ENCODE measurements at regions not wholly inside any gene's neighbourhood (a gene's known extent, or its start where the extent isn't known, plus 50 kb on each side); places are given as distances from the start of the nearest gene placed in this dataset.

GRCh38 chr15:79656151-79657000 is 224.2 kb downstream of the MINAR1 start:
- Histone ChIP-seq H3K9me3 (ENCODE audit: insufficient read depth in 2 of 2, low read depth in 1 of 2, low read length in 1 of 2) (no peaks in the 10 kb centered on the region), H2BK12ac (ENCODE audit: low read depth, low read length) (no peak overlapping the region), H3K4me3 (ENCODE audit: extremely low read depth in 1 of 4, insufficient read depth in 2 of 4, low read depth in 3 of 4, low read length in 4 of 4) (no peak overlapping the region), H3K9ac (replicated peaks in 1 of 4; ENCODE audit: extremely low read depth in 1 of 4, low read depth in 3 of 4, low read length in 3 of 4) (no peak overlapping the region), H3K23me2 (ENCODE audit: low read depth, low read length) (no peaks in the 10 kb centered on the region), H4K20me1 (replicated peaks in 1 of 2; ENCODE audit: control insufficient read depth in 1 of 2, insufficient read depth in 2 of 2, low read length in 2 of 2) (no peaks in the 10 kb centered on the region), H3K18ac (ENCODE audit: extremely low read depth, low read length) (no peak overlapping the region), H3K79me1 (ENCODE audit: low read depth, low read length) (no peaks in the 10 kb centered on the region), H2AK5ac (ENCODE audit: low read depth, low read length) (no peak overlapping the region), H2AFZ (ENCODE audit: low read length) (no peak overlapping the region), H2BK20ac (ENCODE audit: low read length) (no peak overlapping the region), H3K79me2 (ENCODE audit: control insufficient read depth in 1 of 2, insufficient read depth in 2 of 2, low read length in 2 of 2) (no peaks in the 10 kb centered on the region), H4K8ac (ENCODE audit: extremely low read depth, insufficient read depth, low read length) (no peak overlapping the region), H4K91ac (replicated peaks; ENCODE audit: insufficient read length, low read length) (no peak overlapping the region), H3K4me2 (ENCODE audit: insufficient read depth in 1 of 2, low read depth in 2 of 2, low read length in 2 of 2) (no peak overlapping the region), H3K36me3 (ENCODE audit: control insufficient read depth in 2 of 4, insufficient read depth in 4 of 4, low read length in 3 of 4) (no peaks in the 10 kb centered on the region), H3K4me1 (replicated peaks in 1 of 4; ENCODE audit: control insufficient read depth in 3 of 4, insufficient read depth in 4 of 4, low read length in 3 of 4) (no peaks in the 10 kb centered on the region), H3K27me3 (replicated peaks in 1 of 4; ENCODE audit: control insufficient read depth in 3 of 4, extremely low read depth in 1 of 4, insufficient read depth in 3 of 4, low read length in 3 of 4) (no peaks in the 10 kb centered on the region), H2BK5ac (ENCODE audit: low read depth, low read length) (no peak overlapping the region), H3K4ac (replicated peaks; ENCODE audit: insufficient read length, low read depth, low read length) (no peak overlapping the region), H3K56ac (replicated peaks; ENCODE audit: insufficient read length, low read depth, low read length) (no peak overlapping the region), H4K5ac (ENCODE audit: insufficient read length, low read depth, low read length) (no peak overlapping the region), H2BK120ac (replicated peaks; ENCODE audit: low read depth, low read length) (no peak overlapping the region), H3K23ac (ENCODE audit: insufficient read length) (no peak overlapping the region), H2BK15ac (ENCODE audit: low read length) (no peak overlapping the region), H3K14ac (ENCODE audit: insufficient read length) (no peak overlapping the region), H3K27ac (ENCODE audit: low read depth, low read length) (no peak overlapping the region)
- DNase-seq (ENCODE audit: low read depth in 1 of 2, low spot score in 2 of 2) (no peak), FAIRE-seq (no peak)
- CTCF ChIA-PET (ENCODE audit: partially characterized antibody), result no interaction called here
- TF ChIP-seq ASH2L (IDR thresholded peaks at IDR 0.05; ENCODE audit: low read length) (no peak), MAFK (IDR thresholded peaks at IDR 0.05; ENCODE audit: low read depth, low read length) (no peak), SRF (IDR thresholded peaks at IDR 0.05; ENCODE audit: low read depth, low read length) (no peak), JUN (IDR thresholded peaks at IDR 0.05; ENCODE audit: low read depth, low read length) (no peak), CHD1 (IDR thresholded peaks at IDR 0.05; ENCODE audit: low read depth, low read length) (no peak), POLR2AphosphoS5 (IDR thresholded peaks at IDR 0.05; ENCODE audit: low read depth, low read length) (no peak), SP4 (IDR thresholded peaks at IDR 0.05; ENCODE audit: low read length) (no peak), CBX5 (IDR thresholded peaks at IDR 0.05; ENCODE audit: low read depth, low read length) (no peak), EZH2 (IDR thresholded peaks at IDR 0.05; ENCODE audit: low read depth, low read length, severe bottlenecking) (no peak), CTCF (IDR thresholded peaks at IDR 0.05; ENCODE audit: control extremely low read depth in 1 of 3, insufficient read depth in 1 of 3, low read depth in 1 of 3, low read length in 3 of 3) (no peak), TCF12 (IDR thresholded peaks at IDR 0.05; ENCODE audit: low read depth, low read length) (no peak)
- POLR2A ChIA-PET (ENCODE audit: partially characterized antibody), result no interaction called here
- 80% methylated on average over 5 of the region's 5 CpGs; no CpG with 5 or more reads in 1 of the 2 experiments for WGBS, 2 experiments (ENCODE audit: extremely low coverage in 1 of 2, insufficient coverage in 1 of 2, insufficient read length in 1 of 2, insufficient replicate concordance in 2 of 2, low coverage in 1 of 2, low lambda C conversion rate in 2 of 2, missing lambda C conversion rate in 1 of 2)

All from H1 (cell line).